IMR-90 (cell line): ENCODE measurements at regions not wholly inside any gene's neighbourhood (a gene's known extent, or its start where the extent isn't known, plus 50 kb on each side); places are given as distances from the start of the nearest gene placed in this dataset.

Experiments used
- ATAC-seq: fragments of 200-7000 bp; cut with Tn5 transposase; 2 replicates; pipeline ENCODE4 v1.9.1; 2020; ENCODE audit warnings: low read depth, mild to moderate bottlenecking, moderate library complexity
- BruUV-seq: library from RNA; stranded (reverse); fragments of 400-500 nt; replicated peaks from 2 replicates; lab custom pipeline; 2021; lab: Mats Ljungman, UMichigan
- CTCF ChIA-PET: fragments of 300-600 bp; formaldehyde crosslinking; extraction: SDS; loops from one replicate; lab custom pipeline; 2021; ENCODE audit warnings: antibody characterized with exemption; lab: Yijun Ruan, JAX
- POLR2A ChIA-PET: fragments of 300-600 bp; sonication (Branson Sonifier 250); formaldehyde crosslinking; loops from one replicate; lab custom pipeline; 2022; ENCODE audit warnings: antibody characterized with exemption; ENCODE audit not compliant: unreplicated experiment; lab: Charles Lee
- DNase-seq: peaks from one replicate; pipeline ENCODE4 v3.0.0; 2013
- H2AFZ ChIP-seq: replicated peaks from 2 replicates; pipeline ENCODE3; 2013; ENCODE audit warnings: low read length, mild to moderate bottlenecking; ENCODE audit not compliant: poor library complexity
- H2AK5ac ChIP-seq: 2 replicates; pipeline ENCODE4 v1.6.1; 2013; ENCODE audit warnings: low read depth, low read length, inconsistent platforms
- H2AK9ac ChIP-seq: replicated peaks from 2 replicates; pipeline ENCODE3; 2013; ENCODE audit warnings: mild to moderate bottlenecking, low read depth, low read length, moderate library complexity; ENCODE audit not compliant: poor library complexity
- H2BK120ac ChIP-seq: 2 replicates; pipeline ENCODE4 v1.6.1; 2013; ENCODE audit warnings: low read depth, low read length, inconsistent platforms
- H2BK15ac ChIP-seq: 3 replicates; pipeline ENCODE4 v1.6.1; 2013; ENCODE audit warnings: low read depth, low read length, inconsistent platforms
- H2BK20ac ChIP-seq: 2 replicates; pipeline ENCODE4 v1.6.1; 2013; ENCODE audit warnings: low read depth, mild to moderate bottlenecking, inconsistent platforms, low read length, moderate library complexity
- H2BK5ac ChIP-seq: 2 replicates; pipeline ENCODE4 v1.6.1; 2013; ENCODE audit warnings: mild to moderate bottlenecking, low read depth, low read length, inconsistent platforms; ENCODE audit not compliant: poor library complexity, severe bottlenecking
- H3K14ac ChIP-seq: replicated peaks from 2 replicates; pipeline ENCODE4 v1.6.1; 2013; ENCODE audit warnings: low read depth, low read length, inconsistent platforms
- H3K18ac ChIP-seq: 2 replicates; pipeline ENCODE4 v1.6.1; 2013; ENCODE audit warnings: low read depth, low read length, control low read depth
- H3K23ac ChIP-seq: 2 replicates; pipeline ENCODE4 v1.6.1; 2013; ENCODE audit warnings: low read depth, low read length, inconsistent platforms
- H3K27ac ChIP-seq: 2 replicates; pipeline ENCODE4 v1.5.1; 2013; ENCODE audit warnings: mild to moderate bottlenecking, control low read depth, low read length; ENCODE audit not compliant: insufficient read depth
- H3K27me3 ChIP-seq: 2 replicates; pipeline ENCODE4 v1.6.1; 2013; ENCODE audit warnings: low read length; ENCODE audit not compliant: control insufficient read depth, insufficient read depth
- H3K36me3 ChIP-seq: 2 replicates; pipeline ENCODE4 v1.6.1; 2013; ENCODE audit warnings: low read length, mixed read lengths; ENCODE audit not compliant: control insufficient read depth, insufficient read depth
- H3K4ac ChIP-seq: 2 replicates; pipeline ENCODE4 v1.6.1; 2013; ENCODE audit warnings: low read depth, low read length, inconsistent platforms
- H3K4me1 ChIP-seq: 2 replicates; pipeline ENCODE4 v1.6.1; 2013; ENCODE audit warnings: low read length, mixed read lengths; ENCODE audit not compliant: control insufficient read depth, insufficient read depth
- H3K4me2 ChIP-seq: 2 replicates; pipeline ENCODE4 v1.6.1; 2013; ENCODE audit warnings: low read depth, mild to moderate bottlenecking, control low read depth, low read length, moderate library complexity
- H3K4me3 ChIP-seq: 2 replicates; pipeline ENCODE4 v1.5.1; 2013; ENCODE audit warnings: low read depth, mild to moderate bottlenecking, control low read depth, low read length, moderate library complexity; ENCODE audit not compliant: insufficient read depth
- H3K56ac ChIP-seq: 2 replicates; pipeline ENCODE4 v1.6.1; 2013; ENCODE audit warnings: low read length, inconsistent platforms; ENCODE audit not compliant: insufficient read depth; ENCODE audit errors: extremely low read depth
- H3K79me1 ChIP-seq, 2 experiments: 2 replicates each; pipeline ENCODE4 v1.6.1; 2013; ENCODE audit warnings: low read length in 2 of 2, inconsistent platforms in 1 of 2, low read depth in 1 of 2
- H3K9ac ChIP-seq: 2 replicates; pipeline ENCODE4 v1.6.1; 2013; ENCODE audit warnings: low read depth, low read length, control low read depth
- H3K9me1 ChIP-seq: 2 replicates; pipeline ENCODE4 v1.6.1; 2013; ENCODE audit warnings: low read length, inconsistent platforms; ENCODE audit not compliant: insufficient read depth
- H3K9me3 ChIP-seq: 2 replicates; pipeline ENCODE4 v1.6.1; 2013; ENCODE audit warnings: low read length; ENCODE audit not compliant: control insufficient read depth, insufficient read depth
- H4K20me1 ChIP-seq: 2 replicates; pipeline ENCODE4 v1.6.1; 2013; ENCODE audit warnings: low read length, inconsistent platforms; ENCODE audit not compliant: insufficient read depth
- H4K5ac ChIP-seq: 2 replicates; pipeline ENCODE4 v1.6.1; 2013; ENCODE audit warnings: mild to moderate bottlenecking, low read depth, low read length, control low read depth
- H4K8ac ChIP-seq, 2 experiments: 2 replicates each; pipeline ENCODE4 v1.6.1; 2013; ENCODE audit warnings: low read depth in 2 of 2, low read length in 2 of 2, control low read depth in 1 of 2, inconsistent platforms in 1 of 2
- H4K91ac ChIP-seq: 2 replicates; pipeline ENCODE4 v1.6.1; 2013; ENCODE audit warnings: low read depth, low read length, inconsistent platforms; ENCODE audit not compliant: insufficient read depth
- CHD1 ChIP-seq: IDR thresholded peaks from 2 replicates; pipeline ENCODE4 v1.6.1; 2012; ENCODE audit warnings: low read depth, low read length, improper control_type of control experiment
- FOS ChIP-seq: fragments of 150-350 bp; IDR thresholded peaks from 2 replicates; pipeline ENCODE4 v1.6.1; 2016; ENCODE audit warnings: low read depth, low read length
- SMC3 ChIP-seq: fragments of 150-350 bp; IDR thresholded peaks from 2 replicates; pipeline ENCODE4 v1.6.1; 2016; ENCODE audit warnings: low read depth, mild to moderate bottlenecking, antibody characterized with exemption, low read length, moderate library complexity
- WGBS, 2 experiments: methylation state at CpG; one replicate each; pipeline versions ENCODE4 v1.1.5 to v1.1.7; 2013; ENCODE audit warnings: missing lambda C conversion rate in 2 of 2; ENCODE audit not compliant: insufficient read length in 1 of 2; ENCODE audit errors: extremely low coverage in 2 of 2; 5-methylcytosine and 5-hydroxymethylcytosine counted together
- dilution Hi-C: fragments of 300-500 bp; cut with HindIII; formaldehyde crosslinking; loops from one replicate; pipeline ENCODE4 v1.14.3; 2018; ENCODE audit warnings: low sequenced_read_pairs; ENCODE audit not compliant: unreplicated experiment
- in situ Hi-C: fragments of 300-500 bp; cut with MboI; formaldehyde crosslinking; loops from 3 replicates; pipeline ENCODE4 v1.14.3; 2019; ENCODE audit warnings: low sequenced_read_pairs, inconsistent platforms, mixed read lengths
- intact Hi-C: fragments of 100-400 bp; cut with micrococcal nuclease; formaldehyde crosslinking; loops from 2 replicates; pipeline ENCODE4 v1.10.0; 2022

DNA sequence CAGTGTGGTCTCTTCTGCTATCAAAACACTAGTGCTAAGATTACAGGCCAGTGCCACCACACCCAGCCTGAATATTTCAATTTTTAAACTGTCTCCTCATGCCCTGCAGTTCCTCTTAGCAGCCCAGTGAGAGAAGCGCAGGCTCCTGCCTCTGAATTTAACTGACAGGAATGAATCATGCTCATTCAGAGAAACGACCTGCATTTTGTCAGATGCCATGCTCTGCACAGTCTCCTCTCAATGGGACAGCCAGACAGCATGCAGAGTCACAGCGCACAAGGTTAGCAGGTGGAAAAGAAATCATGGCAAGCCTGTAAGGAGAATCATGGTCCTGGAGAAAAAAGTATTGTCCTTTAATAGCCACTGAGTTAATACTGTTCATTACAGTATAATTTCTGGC lies 691.0 kb upstream of the SEL1L start:
- H2AK5ac ChIP-seq: no peak overlapping the region
- H3K56ac ChIP-seq: no peak overlapping the region
- peaks cover 7% of the 10 kb centered on the region for H3K9me3 ChIP-seq
- H2BK5ac ChIP-seq: no peak overlapping the region
- H3K79me1 ChIP-seq: no peaks in the 10 kb centered on the region
- H3K9ac ChIP-seq: no peak overlapping the region
- intact Hi-C loops: no loop called here
- H3K14ac ChIP-seq: no peak overlapping the region
- H2BK15ac ChIP-seq: no peak overlapping the region
- in situ Hi-C loops: no loop called here
- no peak overlapping the region for H3K4me3 ChIP-seq
- ChIA-PET CTCF (no interaction called here), POLR2A (no interaction called here)
- no peaks in the 10 kb centered on the region for H3K4me1 ChIP-seq
- no peaks in the 10 kb centered on the region for H4K20me1 ChIP-seq
- no peak overlapping the region for H3K4me2 ChIP-seq
- H3K18ac ChIP-seq: no peak overlapping the region
- no peak overlapping the region for H4K5ac ChIP-seq
- no TSS peak for BruUV-seq
- no peak overlapping the region for H2AK9ac ChIP-seq
- H4K8ac ChIP-seq: no peak overlapping the region
- ATAC-seq (no peak), DNase-seq (no peak)
- no peaks in the 10 kb centered on the region for H3K9me1 ChIP-seq
- H3K27me3 ChIP-seq: no peaks in the 10 kb centered on the region
- no peak overlapping the region for H3K4ac ChIP-seq
- TF ChIP-seq CHD1 (no peak), SMC3 (no peak), FOS (no peak)
- dilution Hi-C loops: no loop called here
- H3K36me3 ChIP-seq: no peaks in the 10 kb centered on the region
- no peak overlapping the region for H3K23ac ChIP-seq
- no CpG with 5 or more reads among the region's 3 CpGs for WGBS, 2 experiments
- no peak overlapping the region for H3K27ac ChIP-seq
- H2AFZ ChIP-seq: no peak overlapping the region
- H2BK20ac ChIP-seq: no peak overlapping the region
- H4K91ac ChIP-seq: no peak overlapping the region
- H2BK120ac ChIP-seq: no peak overlapping the region
